Smooth muscle cell (in vitro differentiated cells): ENCODE measurements at regions not wholly inside any gene's neighbourhood (a gene's known extent, or its start where the extent isn't known, plus 50 kb on each side); places are given as distances from the start of the nearest gene placed in this dataset.

Source experiments
- DNase-seq: peaks from one replicate; lab custom pipeline; 2025; ENCODE audit not compliant: unreplicated experiment; lab: John Stamatoyannopoulos, UW
- H2AFZ ChIP-seq: fragments of 200-600 bp; sonication (generic); 2 replicates; pipeline ENCODE4 v1.6.0; 2016; ENCODE audit warnings: antibody characterized with exemption, low read depth, mild to moderate bottlenecking
- H3F3A ChIP-seq: fragments of 200-600 bp; sonication (generic); 2 replicates; pipeline ENCODE4 v1.6.0; 2017; ENCODE audit warnings: antibody characterized with exemption, low read depth
- H3K27ac ChIP-seq: fragments of 200-600 bp; sonication (generic); 2 replicates; pipeline ENCODE4 v1.5.1; 2016; ENCODE audit warnings: low read depth, mild to moderate bottlenecking
- H3K27me3 ChIP-seq: fragments of 200-600 bp; sonication (generic); 2 replicates; pipeline ENCODE4 v1.6.1; 2016; ENCODE audit warnings: low read depth, mild to moderate bottlenecking
- H3K36me3 ChIP-seq: fragments of 200-600 bp; sonication (generic); 2 replicates; pipeline ENCODE4 v1.5.1; 2016; ENCODE audit warnings: low read depth
- H3K4me1 ChIP-seq: fragments of 200-600 bp; sonication (generic); 2 replicates; pipeline ENCODE4 v1.5.1; 2016; ENCODE audit warnings: low read depth
- H3K4me2 ChIP-seq: fragments of 200-600 bp; sonication (generic); 2 replicates; pipeline ENCODE4 v1.6.0; 2016; ENCODE audit warnings: mild to moderate bottlenecking
- H3K4me3 ChIP-seq: fragments of 200-600 bp; sonication (generic); 2 replicates; pipeline ENCODE4 v1.5.1; 2016; ENCODE audit warnings: mild to moderate bottlenecking
- H3K79me2 ChIP-seq: fragments of 200-600 bp; sonication (generic); 2 replicates; pipeline ENCODE4 v1.6.0; 2016; ENCODE audit warnings: low read depth, mild to moderate bottlenecking
- H3K9ac ChIP-seq: fragments of 200-600 bp; sonication (generic); 2 replicates; pipeline ENCODE4 v1.6.0; 2016; ENCODE audit warnings: low read depth
- H3K9me3 ChIP-seq: fragments of 200-600 bp; sonication (generic); replicated peaks from 2 replicates; pipeline ENCODE4 v1.5.1; 2016; ENCODE audit warnings: low read depth
- H4K20me1 ChIP-seq: fragments of 200-600 bp; sonication (generic); 2 replicates; pipeline ENCODE4 v1.6.0; 2016; ENCODE audit warnings: low read depth
- CTCF ChIP-seq: fragments of 200-600 bp; sonication (generic); IDR thresholded peaks from 2 replicates; pipeline ENCODE4 v1.5.1; 2017; ENCODE audit warnings: borderline replicate concordance, mild to moderate bottlenecking, antibody characterized with exemption; ENCODE audit not compliant: insufficient read depth, poor library complexity, severe bottlenecking
- WGBS: methylation state at CpG from one replicate; pipeline ENCODE4 v1.1.7; 2016; ENCODE audit warnings: low lambda C conversion rate; 5-methylcytosine and 5-hydroxymethylcytosine counted together

GRCh38 chr16:51853586-51853985, 693.4 kb downstream of the TOX3 start:
- H2AFZ ChIP-seq, result no peak overlapping the region
- TF ChIP-seq CTCF, result no peak
- H3K9ac ChIP-seq, result no peak overlapping the region
- no peak overlapping the region for H3K4me3 ChIP-seq
- no peaks in the 10 kb centered on the region for H3K36me3 ChIP-seq
- H3K27me3 ChIP-seq, result no peaks in the 10 kb centered on the region
- peaks cover 5% of the 10 kb centered on the region for H3K4me1 ChIP-seq
- no peak for DNase-seq
- H4K20me1 ChIP-seq, result no peaks in the 10 kb centered on the region
- no peak overlapping the region for H3K4me2 ChIP-seq
- WGBS, result 93% methylated on average over 1 of the region's 1 CpG
- H3K79me2 ChIP-seq, result no peaks in the 10 kb centered on the region
- no peaks in the 10 kb centered on the region for H3F3A ChIP-seq
- no peak overlapping the region for H3K27ac ChIP-seq
- H3K9me3 ChIP-seq, result no peaks in the 10 kb centered on the region

GRCh38 chr16:51852892-51853291, 694.1 kb downstream of the TOX3 start:
- no peak for TF ChIP-seq CTCF
- 90% methylated on average over 1 of the region's 1 CpG for WGBS

GRCh38 chr16:51851111-51851510, 695.8 kb downstream of the TOX3 start:
- H3K79me2 ChIP-seq, result no peaks in the 10 kb centered on the region
- H3K4me1 ChIP-seq, result peaks cover 8% of the 10 kb centered on the region
- 87% methylated on average over 3 of the region's 3 CpGs for WGBS
- H3K4me3 ChIP-seq, result no peak overlapping the region
- DNase-seq, result no peak
- no peaks in the 10 kb centered on the region for H3F3A ChIP-seq
- no peaks in the 10 kb centered on the region for H3K36me3 ChIP-seq
- no peak overlapping the region for H2AFZ ChIP-seq
- H4K20me1 ChIP-seq, result no peaks in the 10 kb centered on the region
- no peak overlapping the region for H3K4me2 ChIP-seq
- H3K9ac ChIP-seq, result no peak overlapping the region
- no peak overlapping the region for H3K27ac ChIP-seq
- TF ChIP-seq CTCF, result no peak
- no peaks in the 10 kb centered on the region for H3K9me3 ChIP-seq
- H3K27me3 ChIP-seq, result no peaks in the 10 kb centered on the region

More at GRCh38 chr16:51852892-51853291, 694.1 kb downstream of the TOX3 start:
- Histone ChIP-seq H3K4me1 (peaks cover 5% of the 10 kb centered on the region), H3K36me3 (no peaks in the 10 kb centered on the region), H3K4me2 (no peak overlapping the region), H2AFZ (no peak overlapping the region), H3K79me2 (no peaks in the 10 kb centered on the region), H3K9me3 (no peaks in the 10 kb centered on the region), H3K27me3 (no peaks in the 10 kb centered on the region), H3K27ac (no peak overlapping the region), H3K4me3 (no peak overlapping the region), H4K20me1 (no peaks in the 10 kb centered on the region), H3F3A (no peaks in the 10 kb centered on the region), H3K9ac (no peak overlapping the region)
- DNase-seq, result no peak

GRCh38 chr16:51849715-51850114, 697.2 kb downstream of the TOX3 start:
- Histone ChIP-seq H3K27ac (no peak overlapping the region), H3K9me3 (no peaks in the 10 kb centered on the region), H3F3A (no peaks in the 10 kb centered on the region), H4K20me1 (no peaks in the 10 kb centered on the region), H3K27me3 (no peaks in the 10 kb centered on the region), H2AFZ (no peak overlapping the region), H3K4me2 (no peak overlapping the region), H3K4me1 (peaks cover 15% of the 10 kb centered on the region), H3K36me3 (no peaks in the 10 kb centered on the region), H3K9ac (no peak overlapping the region), H3K79me2 (no peaks in the 10 kb centered on the region), H3K4me3 (no peak overlapping the region)
- no peak for TF ChIP-seq CTCF
- WGBS, result 66% methylated on average over 1 of the region's 1 CpG
- no peak for DNase-seq
